ENCODE measurements at regions not wholly inside any gene's neighbourhood (a gene's known extent, or its start where the extent isn't known, plus 50 kb on each side); places are given as distances from the start of the nearest gene placed in this dataset.

DNA sequence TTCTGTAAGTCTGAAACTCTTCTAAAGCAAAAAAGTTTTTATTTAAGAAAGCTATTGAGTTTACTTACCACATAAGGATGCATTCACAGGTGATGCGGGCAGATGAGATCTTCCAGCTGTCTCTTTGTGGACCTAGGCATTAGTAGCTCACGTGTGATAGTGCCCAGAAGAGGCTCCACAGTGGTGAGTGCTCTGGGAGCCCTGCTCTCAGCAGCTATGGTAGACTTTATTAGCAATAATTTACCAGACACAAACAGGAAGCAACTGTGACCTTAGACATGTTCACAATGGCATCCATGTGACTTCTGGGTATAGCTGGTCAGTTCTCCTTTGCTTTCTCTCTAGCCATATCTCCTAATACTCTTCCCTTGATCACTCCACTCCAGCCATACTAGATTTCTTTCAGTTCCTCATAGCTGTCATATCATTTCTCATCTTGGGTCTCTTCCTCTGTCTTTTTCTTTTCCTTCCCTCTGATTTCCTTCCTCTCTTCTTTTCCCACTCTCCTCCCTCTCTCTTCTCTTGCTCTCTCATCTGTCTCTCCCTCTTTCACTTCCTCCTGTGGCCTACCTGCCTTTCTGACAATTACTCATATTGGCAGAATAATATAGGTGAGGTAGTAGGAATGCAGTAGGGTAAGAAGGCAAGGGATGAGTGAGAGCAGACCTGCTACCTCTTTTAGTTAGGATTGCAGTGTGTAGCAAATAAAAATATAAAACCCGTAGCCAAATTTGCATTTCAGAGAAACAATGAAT, 75.2 kb upstream of the SCAF11 start:
- no peak for TF ChIP-seq CTCF (IDR thresholded peaks at IDR 0.05)
- TF ChIP-seq POLR2A (IDR thresholded peaks at IDR 0.05), result no peak

All from prostate gland (tissue), 2 donors.